Epithelial cell of esophagus (primary cell): ENCODE measurements at regions not wholly inside any gene's neighbourhood (a gene's known extent, or its start where the extent isn't known, plus 50 kb on each side); places are given as distances from the start of the nearest gene placed in this dataset.

Experiments
- DNase-seq: peaks from one replicate; pipeline ENCODE4 v3.0.0; 2010; ENCODE audit warnings: low read depth
- H3K4me3 ChIP-seq: 2 replicates; pipeline ENCODE4 v1.5.1; 2011; ENCODE audit warnings: mild to moderate bottlenecking, low read length, control low read depth
- CTCF ChIP-seq: IDR thresholded peaks from 2 replicates; pipeline ENCODE4 v1.5.1; 2011; ENCODE audit warnings: low read depth, mild to moderate bottlenecking, low read length, control low read depth, inconsistent platforms; ENCODE audit not compliant: insufficient read depth; ENCODE audit errors: missing control alignments

- DNase-seq, result no peak
- H3K4me3 ChIP-seq, result no peak overlapping the region
- no peak for TF ChIP-seq CTCF
Observed at GRCh38 chr3:30184091-30184810, 422.1 kb upstream of the TGFBR2 start.

- no peak overlapping the region for H3K4me3 ChIP-seq
- TF ChIP-seq CTCF, result no peak
Observed at GRCh38 chr3:30185872-30186271, 420.5 kb upstream of the TGFBR2 start.

GRCh38 chr3:30186741-30187219 is 419.6 kb upstream of the TGFBR2 start:
- no peak overlapping the region for H3K4me3 ChIP-seq
- DNase-seq, result no peak
- TF ChIP-seq CTCF, result no peak

More at GRCh38 chr3:30185872-30186271, 420.5 kb upstream of the TGFBR2 start:
- no peak for DNase-seq

GRCh38 chr3:30187366-30187765 is 419.0 kb upstream of the TGFBR2 start:
- H3K4me3 ChIP-seq, result no peak overlapping the region
- no peak for DNase-seq
- TF ChIP-seq CTCF, result no peak

- DNase-seq, result peak; percentile 94
- H3K4me3 ChIP-seq, result no peak overlapping the region
- TF ChIP-seq CTCF, result peak; percentile 5
Observed at GRCh38 chr3:30188713-30189112, 417.7 kb upstream of the TGFBR2 start.

GRCh38 chr3:30189900-30190299 is 416.5 kb upstream of the TGFBR2 start:
- no peak for DNase-seq
- H3K4me3 ChIP-seq, result no peak overlapping the region
- no peak for TF ChIP-seq CTCF

GRCh38 chr3:30193625-30194044 is 412.8 kb upstream of the TGFBR2 start:
- TF ChIP-seq CTCF, result no peak
- no peak overlapping the region for H3K4me3 ChIP-seq
- DNase-seq, result no peak
